ENCODE measurements at regions not wholly inside any gene's neighbourhood (a gene's known extent, or its start where the extent isn't known, plus 50 kb on each side); places are given as distances from the start of the nearest gene placed in this dataset.
"Not testable (repeated sequence)": the region's sequence is repeated elsewhere in the genome, so short reads cannot be mapped to it uniquely, and the experiment has no call there.

DNA sequence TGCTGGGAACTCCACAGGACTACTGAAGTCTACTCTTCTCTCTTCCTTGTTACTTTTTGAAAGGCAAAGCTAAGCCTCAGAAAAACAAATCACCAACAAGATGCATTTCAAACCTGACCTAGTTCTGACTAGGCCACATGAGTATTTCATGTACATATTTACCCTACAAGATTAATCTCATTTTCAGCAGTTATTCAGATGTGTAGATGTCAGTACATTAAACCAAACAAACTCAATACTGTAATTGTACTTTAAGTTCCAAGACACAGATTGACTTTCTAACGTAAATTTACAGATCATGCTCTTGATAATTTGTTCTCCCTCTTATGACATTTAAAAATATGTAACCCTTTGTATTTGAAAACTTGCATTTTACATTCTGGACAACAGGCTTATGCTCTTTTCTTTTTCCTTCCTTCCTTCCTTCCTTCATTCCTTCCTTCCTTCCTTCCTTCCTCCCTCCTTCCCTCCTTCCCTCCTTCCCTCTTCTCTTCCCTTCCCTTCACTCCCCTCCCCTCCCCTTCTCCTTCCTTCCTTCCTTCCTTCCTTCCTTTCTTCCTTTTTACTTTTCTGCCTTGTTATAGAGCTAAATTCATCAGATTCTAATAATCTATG, 1653.4 kb downstream of the EFNA5 start:
- Histone ChIP-seq H3K9me3 (ENCODE audit: low read depth) (no peaks in the 10 kb centered on the region), H3K4me1 (ENCODE audit: low read depth) (no peaks in the 10 kb centered on the region), H3K27ac (no peak overlapping the region), H3K4me3 (no peak overlapping the region), H3K36me3 (no peaks in the 10 kb centered on the region), H3K27me3 (no peaks in the 10 kb centered on the region)
- DNase-seq (ENCODE audit: low read depth in 1 of 2, low spot score in 1 of 2), result no peak
- TF ChIP-seq, protein P1, sequence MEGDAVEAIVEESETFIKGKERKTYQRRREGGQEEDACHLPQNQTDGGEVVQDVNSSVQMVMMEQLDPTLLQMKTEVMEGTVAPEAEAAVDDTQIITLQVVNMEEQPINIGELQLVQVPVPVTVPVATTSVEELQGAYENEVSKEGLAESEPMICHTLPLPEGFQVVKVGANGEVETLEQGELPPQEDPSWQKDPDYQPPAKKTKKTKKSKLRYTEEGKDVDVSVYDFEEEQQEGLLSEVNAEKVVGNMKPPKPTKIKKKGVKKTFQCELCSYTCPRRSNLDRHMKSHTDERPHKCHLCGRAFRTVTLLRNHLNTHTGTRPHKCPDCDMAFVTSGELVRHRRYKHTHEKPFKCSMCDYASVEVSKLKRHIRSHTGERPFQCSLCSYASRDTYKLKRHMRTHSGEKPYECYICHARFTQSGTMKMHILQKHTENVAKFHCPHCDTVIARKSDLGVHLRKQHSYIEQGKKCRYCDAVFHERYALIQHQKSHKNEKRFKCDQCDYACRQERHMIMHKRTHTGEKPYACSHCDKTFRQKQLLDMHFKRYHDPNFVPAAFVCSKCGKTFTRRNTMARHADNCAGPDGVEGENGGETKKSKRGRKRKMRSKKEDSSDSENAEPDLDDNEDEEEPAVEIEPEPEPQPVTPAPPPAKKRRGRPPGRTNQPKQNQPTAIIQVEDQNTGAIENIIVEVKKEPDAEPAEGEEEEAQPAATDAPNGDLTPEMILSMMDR (IDR thresholded peaks at IDR 0.05; ENCODE audit: low read depth, low read length), result no peak

DNA sequence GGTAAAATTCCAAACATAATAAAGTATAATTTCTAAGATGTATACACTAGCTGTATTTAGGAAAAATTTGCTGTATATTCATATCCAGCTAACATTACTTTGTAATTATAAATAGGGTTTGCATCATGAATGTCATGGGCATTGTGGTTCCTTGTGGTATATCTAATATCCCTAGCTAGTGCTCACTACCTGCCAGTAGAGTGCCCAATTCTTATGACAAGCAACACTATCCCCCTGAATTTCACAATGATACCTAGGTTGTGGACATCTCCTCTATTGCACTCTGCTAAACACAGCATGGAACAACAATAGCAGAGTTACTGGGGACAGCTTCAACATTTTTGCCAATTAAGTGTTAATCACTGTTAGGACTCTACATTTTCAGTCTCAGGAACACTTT, 1656.5 kb downstream of the EFNA5 start:
- Histone ChIP-seq H3K27ac (no peak overlapping the region), H3K4me3 (no peak overlapping the region), H3K36me3 (no peaks in the 10 kb centered on the region), H3K27me3 (no peaks in the 10 kb centered on the region), H3K9me3 (ENCODE audit: low read depth) (no peaks in the 10 kb centered on the region), H3K4me1 (ENCODE audit: low read depth) (no peaks in the 10 kb centered on the region)
- TF ChIP-seq, protein P1 (IDR thresholded peaks at IDR 0.05; ENCODE audit: low read depth, low read length), result no peak
- no peak for DNase-seq (ENCODE audit: low read depth in 1 of 2, low spot score in 1 of 2)

DNA sequence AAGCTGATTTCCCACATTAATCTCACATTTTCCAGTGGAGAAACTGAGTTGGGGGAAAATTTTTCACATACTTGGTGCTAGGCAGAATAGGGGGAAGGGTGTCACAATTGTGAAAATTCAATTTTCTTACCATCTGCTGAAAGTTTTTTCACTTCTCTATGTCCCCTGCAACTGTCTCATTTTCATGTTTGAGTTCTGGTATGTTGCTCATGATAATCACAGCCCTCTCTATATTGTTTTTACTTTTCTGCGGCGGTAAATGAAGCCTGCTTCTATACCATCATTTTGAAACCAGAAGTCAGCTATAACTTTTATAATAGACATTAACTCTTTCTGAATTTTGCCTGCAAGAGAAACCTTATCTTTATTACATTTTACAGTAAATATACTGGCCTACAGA, 1664.5 kb downstream of the EFNA5 start:
- no peaks in the 10 kb centered on the region for H3K4me1 ChIP-seq (ENCODE audit: low read depth)

DNA sequence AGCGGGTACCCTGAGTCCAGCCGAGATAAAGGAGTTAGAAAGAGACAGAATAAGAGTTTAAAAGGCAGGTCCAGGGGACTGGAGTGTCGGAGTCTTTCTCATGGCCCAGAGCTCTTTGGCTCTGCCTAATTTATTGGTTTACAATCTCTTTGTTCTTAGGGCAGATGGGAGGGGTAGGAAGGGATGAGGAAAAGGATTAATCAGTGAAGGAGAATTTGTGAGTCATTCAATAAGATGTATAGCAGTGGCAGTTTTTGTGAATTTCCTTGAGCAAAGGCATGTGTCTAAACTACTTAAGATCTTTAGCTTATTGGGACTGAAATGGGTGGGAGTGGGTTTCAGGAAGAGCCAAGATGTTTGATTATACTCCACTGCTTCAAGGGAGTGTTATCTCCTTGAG, 1671.7 kb downstream of the EFNA5 start:
- not testable (repeated sequence) for H3K27me3 ChIP-seq; DNase-seq (ENCODE audit: low read depth in 1 of 2, low spot score in 1 of 2); H3K4me3 ChIP-seq; H3K27ac ChIP-seq; H3K36me3 ChIP-seq; H3K4me1 ChIP-seq (ENCODE audit: low read depth); H3K9me3 ChIP-seq (ENCODE audit: low read depth)

More for the DNA sequence above, 1664.5 kb downstream of the EFNA5 start:
- TF ChIP-seq, protein P1 (IDR thresholded peaks at IDR 0.05; ENCODE audit: low read depth, low read length), result no peak
- no peaks in the 10 kb centered on the region for H3K36me3 ChIP-seq
- H3K27me3 ChIP-seq, result no peaks in the 10 kb centered on the region
- H3K9me3 ChIP-seq (ENCODE audit: low read depth), result no peaks in the 10 kb centered on the region
- no peak overlapping the region for H3K27ac ChIP-seq
- DNase-seq (ENCODE audit: low read depth in 1 of 2, low spot score in 1 of 2), result no peak
- H3K4me3 ChIP-seq, result no peak overlapping the region

- Histone ChIP-seq H3K27ac (no peak overlapping the region), H3K27me3 (no peaks in the 10 kb centered on the region), H3K36me3 (no peaks in the 10 kb centered on the region), H3K4me3 (no peak overlapping the region), H3K4me1 (ENCODE audit: low read depth) (no peaks in the 10 kb centered on the region), H3K9me3 (ENCODE audit: low read depth) (no peaks in the 10 kb centered on the region)
- TF ChIP-seq, protein P1 (IDR thresholded peaks at IDR 0.05; ENCODE audit: low read depth, low read length), result no peak
- DNase-seq (ENCODE audit: low read depth in 1 of 2, low spot score in 1 of 2), result no peak
Measured at GRCh38 chr5:105993027-105993426, 1677.7 kb downstream of the EFNA5 start.

DNA sequence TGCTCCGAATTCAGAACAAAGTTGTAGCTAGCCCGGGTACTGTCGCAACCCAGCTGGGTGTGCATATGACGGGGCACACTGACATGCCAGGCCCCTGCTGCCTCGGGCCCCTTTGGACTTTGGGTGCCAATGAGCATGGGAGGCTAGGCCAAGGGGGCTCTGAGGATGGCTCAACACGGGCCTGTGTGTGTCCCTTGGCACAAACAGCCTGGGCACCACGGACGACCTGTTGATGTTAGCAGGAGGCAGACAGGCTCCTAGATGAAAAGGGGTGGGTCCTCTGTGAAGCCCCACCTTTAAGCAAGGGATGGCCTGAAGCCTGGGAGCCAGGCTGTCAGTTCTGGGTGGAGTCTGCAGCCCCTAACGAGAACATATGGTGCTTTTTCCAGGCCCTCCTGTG, 1688.2 kb downstream of the EFNA5 start:
- no peak for DNase-seq (ENCODE audit: low read depth in 1 of 2, low spot score in 1 of 2)
- H3K4me1 ChIP-seq (ENCODE audit: low read depth), result no peaks in the 10 kb centered on the region
- no peaks in the 10 kb centered on the region for H3K27me3 ChIP-seq
- no peaks in the 10 kb centered on the region for H3K9me3 ChIP-seq (ENCODE audit: low read depth)
- no peak overlapping the region for H3K27ac ChIP-seq
- no peak overlapping the region for H3K4me3 ChIP-seq
- H3K36me3 ChIP-seq, result no peaks in the 10 kb centered on the region
- TF ChIP-seq, protein P1 (IDR thresholded peaks at IDR 0.05; ENCODE audit: low read depth, low read length), result no peak
